Hematopoietic multipotent progenitor cell treated with erythropoietin and hydrocortisone succinate and interleukin-3 and kit ligand, for 15 days (in vitro differentiated cells): ENCODE measurements at regions not wholly inside any gene's neighbourhood (a gene's known extent, or its start where the extent isn't known, plus 50 kb on each side); places are given as distances from the start of the nearest gene placed in this dataset.
"Not testable (repeated sequence)": the region's sequence is repeated elsewhere in the genome, so short reads cannot be mapped to it uniquely, and the experiment has no call there.

Experiments used
- DNase-seq: peaks from one replicate; pipeline ENCODE4 v3.0.0-alpha.2; 2015; ENCODE audit warnings: low spot score

GRCh38 chr20:55058938-55059337, 583.5 kb downstream of the DOK5 start:
- no peak for DNase-seq

- DNase-seq, result no peak
Observed at GRCh38 chr20:55057779-55058415, 582.5 kb downstream of the DOK5 start.

- no peak for DNase-seq
Observed at GRCh38 chr20:55054453-55054852, 579.1 kb downstream of the DOK5 start.

- DNase-seq, result no peak
Observed at GRCh38 chr20:55053389-55053788, 578.0 kb downstream of the DOK5 start.

- DNase-seq, result no peak
Observed at GRCh38 chr20:55052459-55052858, 577.1 kb downstream of the DOK5 start.

- no peak for DNase-seq
Observed at GRCh38 chr20:55038684-55039083, 563.3 kb downstream of the DOK5 start.

GRCh38 chr20:55031971-55032370, 556.6 kb downstream of the DOK5 start:
- DNase-seq, result no peak

- DNase-seq, result no peak
Observed at GRCh38 chr20:55014766-55015165, 539.4 kb downstream of the DOK5 start.

- no peak for DNase-seq
Observed at GRCh38 chr20:55010761-55011160, 535.4 kb downstream of the DOK5 start.

- no peak for DNase-seq
Observed at GRCh38 chr20:55009066-55009465, 533.7 kb downstream of the DOK5 start.

GRCh38 chr20:55004044-55004443, 528.7 kb downstream of the DOK5 start:
- no peak for DNase-seq

- DNase-seq, result no peak
Observed at GRCh38 chr20:54995553-54995952, 520.2 kb downstream of the DOK5 start.

GRCh38 chr20:54995011-54995410, 519.6 kb downstream of the DOK5 start:
- no peak for DNase-seq

- DNase-seq, result no peak
Observed at GRCh38 chr20:54985091-54985490, 509.7 kb downstream of the DOK5 start.

GRCh38 chr20:54984104-54984448, 508.7 kb downstream of the DOK5 start:
- no peak for DNase-seq

GRCh38 chr20:54983394-54984103, 508.2 kb downstream of the DOK5 start:
- DNase-seq, result not testable (repeated sequence)

- no peak for DNase-seq
Observed at GRCh38 chr20:54981175-54981574, 505.8 kb downstream of the DOK5 start.

GRCh38 chr20:54980103-54980960, 504.9 kb downstream of the DOK5 start:
- DNase-seq, result no peak

- no peak for DNase-seq
Observed at GRCh38 chr20:54950304-54950703, 474.9 kb downstream of the DOK5 start.

GRCh38 chr20:54941666-54942065, 466.3 kb downstream of the DOK5 start:
- DNase-seq, result no peak

- DNase-seq, result no peak
Observed at GRCh38 chr20:54940522-54940921, 465.1 kb downstream of the DOK5 start.

GRCh38 chr20:54938707-54939106, 463.3 kb downstream of the DOK5 start:
- DNase-seq, result no peak
